NCI-H82 (cell line): ENCODE measurements at regions not wholly inside any gene's neighbourhood (a gene's known extent, or its start where the extent isn't known, plus 50 kb on each side); places are given as distances from the start of the nearest gene placed in this dataset.
"Not testable (repeated sequence)": the region's sequence is repeated elsewhere in the genome, so short reads cannot be mapped to it uniquely, and the experiment has no call there.

Experiments
- DNase-seq: peaks from one replicate; lab custom pipeline; 2025; lab: John Stamatoyannopoulos, UW

DNA sequence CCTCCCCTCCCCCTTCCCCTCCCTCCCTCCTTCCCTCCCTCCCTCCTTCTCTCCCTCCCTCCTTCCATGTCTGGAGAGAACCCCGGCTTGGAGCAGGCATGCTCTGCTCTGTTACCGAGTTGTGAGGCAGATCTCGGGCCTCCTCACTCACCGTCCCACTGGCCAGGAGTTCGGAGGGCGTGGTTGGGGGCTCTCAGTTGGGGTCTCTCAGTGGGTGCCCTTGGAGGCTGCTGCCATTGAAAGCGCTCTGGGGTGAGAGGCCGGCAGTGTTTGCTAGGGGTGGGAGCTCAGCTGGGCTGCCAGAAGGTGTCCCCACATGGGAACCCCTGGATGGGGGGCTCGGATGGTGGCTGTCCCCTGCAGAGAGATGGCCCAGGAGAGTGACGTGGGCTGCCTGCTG, 101.1 kb upstream of the LRPAP1 start:
- DNase-seq: not testable (repeated sequence)

DNA sequence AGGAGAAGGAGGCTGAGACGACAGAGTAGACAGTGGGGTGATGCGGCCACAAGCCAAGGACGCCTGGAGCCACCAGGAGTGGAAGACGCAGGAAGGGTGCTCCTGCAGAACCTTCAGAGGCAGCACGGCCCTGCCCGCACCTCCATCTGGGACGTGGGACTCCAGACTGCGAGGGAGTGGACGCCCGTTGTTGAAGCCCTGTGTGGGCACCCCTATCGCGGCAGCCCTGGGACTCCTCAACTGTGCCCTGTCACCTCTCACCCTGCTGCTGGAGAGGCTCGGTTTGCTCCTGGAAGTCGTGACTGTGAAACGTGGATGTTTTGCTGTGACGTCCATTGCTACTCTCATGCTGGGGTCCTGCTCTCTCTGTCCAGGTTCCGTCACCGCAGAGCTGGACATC, 100.6 kb upstream of the LRPAP1 start:
- not testable (repeated sequence) for DNase-seq

DNA sequence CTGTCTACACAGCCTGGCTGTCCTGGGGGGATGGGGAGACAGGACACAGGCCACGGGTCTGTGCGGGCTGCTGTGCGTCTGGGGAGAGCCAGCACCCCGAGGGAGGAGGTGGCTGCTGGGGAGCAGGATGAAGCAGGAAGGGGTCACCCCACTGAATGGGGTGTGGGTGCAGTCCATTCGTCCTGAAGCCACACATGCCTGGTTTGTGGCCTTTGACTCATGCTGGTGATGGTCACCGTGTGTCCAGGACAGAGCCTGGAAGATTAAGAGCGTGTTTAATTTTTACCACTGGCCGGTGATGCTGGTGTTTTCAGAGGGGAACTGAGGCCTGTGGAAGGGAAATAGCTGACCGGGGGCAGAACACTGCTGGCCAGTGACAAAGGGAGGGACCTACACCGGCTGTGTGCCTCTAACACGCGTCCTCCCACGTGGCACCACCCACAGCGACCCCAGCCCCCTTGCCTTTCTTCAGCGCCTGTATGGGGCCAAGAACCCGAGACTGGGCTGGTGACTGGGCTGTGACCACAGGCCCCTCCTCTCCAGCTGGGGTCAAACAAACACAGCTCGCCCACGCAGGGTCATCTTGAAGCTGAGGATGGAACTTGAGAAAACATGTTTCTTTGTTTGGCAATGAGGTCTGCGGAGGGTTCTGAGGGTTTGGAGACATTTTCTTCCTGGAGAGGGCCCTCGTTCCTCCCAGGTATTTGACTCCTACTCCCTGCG, 99.5 kb upstream of the LRPAP1 start:
- DNase-seq: not testable (repeated sequence)

DNA sequence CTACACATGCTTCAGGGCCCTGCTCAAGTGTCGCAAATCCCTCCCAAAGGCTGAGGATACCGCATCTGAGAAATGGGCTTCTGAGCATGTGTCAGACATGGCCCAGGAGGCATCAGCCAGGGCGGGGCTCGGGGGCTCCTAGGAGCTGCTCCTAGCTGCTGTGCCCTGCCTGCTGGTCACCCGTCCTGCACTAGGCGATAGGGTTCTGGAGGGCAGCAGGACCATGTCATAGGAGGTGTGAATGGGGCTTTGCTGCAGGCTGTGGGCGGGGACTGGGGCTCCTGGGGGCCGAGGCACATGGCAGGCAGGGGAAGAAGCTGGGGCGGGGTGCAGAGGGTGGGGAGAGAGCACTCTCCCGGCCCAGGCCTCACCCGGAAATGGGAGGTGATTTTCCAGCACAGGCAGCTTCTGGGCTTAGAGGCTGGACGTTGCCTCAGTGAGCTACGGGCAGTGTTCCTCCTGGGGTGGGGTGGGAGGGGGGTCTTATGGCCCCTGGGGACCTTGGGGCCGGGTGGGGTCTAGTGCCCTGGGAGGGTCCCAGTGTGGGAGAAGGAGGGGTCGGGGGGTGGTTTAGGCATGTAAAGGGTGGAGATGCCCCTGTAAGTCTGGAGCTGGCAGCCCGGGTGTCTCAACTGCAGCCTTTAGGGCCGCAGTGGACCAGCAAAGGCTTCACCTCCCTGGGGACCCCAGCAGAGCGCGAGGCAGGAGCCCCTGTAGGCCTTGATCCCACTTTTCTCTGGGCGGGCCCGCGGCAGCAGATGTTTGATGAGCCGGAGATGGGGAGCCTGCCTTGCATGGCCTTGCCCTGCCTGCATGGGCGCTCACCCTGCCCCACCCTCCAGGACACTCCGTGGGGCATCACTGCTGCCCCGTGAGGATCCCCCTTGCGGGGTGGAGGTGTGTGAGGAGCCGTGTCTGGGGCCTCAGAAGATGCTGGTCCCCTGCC, 98.6 kb upstream of the LRPAP1 start:
- no peak for DNase-seq

DNA sequence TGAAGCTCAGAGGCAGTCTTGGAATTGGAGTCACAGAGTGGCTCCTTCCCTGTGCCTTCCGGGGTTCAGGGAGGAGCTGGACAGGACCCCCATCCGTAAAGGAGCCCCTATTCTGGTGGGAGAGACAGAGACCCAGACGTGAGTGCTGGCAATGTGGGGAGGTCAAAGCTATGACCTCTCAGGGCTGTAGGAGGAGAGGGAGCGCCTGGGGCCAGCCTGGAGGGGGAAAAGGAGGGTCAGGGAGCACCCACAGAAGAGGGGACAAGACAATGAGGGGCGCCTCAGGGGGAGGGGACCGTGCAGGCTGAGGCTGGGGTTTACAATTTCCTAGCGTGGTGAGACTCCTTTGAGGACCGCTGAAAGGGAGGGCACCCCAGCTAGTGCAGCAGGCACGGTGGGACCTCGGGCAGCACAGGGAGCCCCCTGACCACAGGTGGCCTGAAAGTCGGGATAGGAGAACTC, 97.9 kb upstream of the LRPAP1 start:
- no peak for DNase-seq

DNA sequence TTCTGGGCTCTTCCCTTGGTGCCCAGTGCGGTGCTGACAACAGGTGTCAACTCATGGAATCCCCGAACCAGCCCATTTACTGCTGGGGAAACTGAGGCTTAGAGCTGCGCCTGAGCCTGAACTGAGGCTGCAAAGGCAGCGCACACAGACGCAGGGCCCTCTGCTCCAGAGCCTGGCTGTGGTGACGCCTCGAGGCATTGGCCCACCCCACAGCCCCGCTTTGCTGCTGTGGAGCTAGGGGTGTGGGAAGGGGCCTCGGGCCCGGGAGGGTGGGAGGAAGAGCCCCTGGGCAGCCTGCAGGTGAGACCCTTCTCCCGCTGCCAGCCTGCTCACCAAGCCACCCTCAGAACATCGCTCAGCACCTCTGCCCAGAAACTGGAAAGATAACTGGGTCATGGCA, 97.4 kb upstream of the LRPAP1 start:
- DNase-seq: no peak

DNA sequence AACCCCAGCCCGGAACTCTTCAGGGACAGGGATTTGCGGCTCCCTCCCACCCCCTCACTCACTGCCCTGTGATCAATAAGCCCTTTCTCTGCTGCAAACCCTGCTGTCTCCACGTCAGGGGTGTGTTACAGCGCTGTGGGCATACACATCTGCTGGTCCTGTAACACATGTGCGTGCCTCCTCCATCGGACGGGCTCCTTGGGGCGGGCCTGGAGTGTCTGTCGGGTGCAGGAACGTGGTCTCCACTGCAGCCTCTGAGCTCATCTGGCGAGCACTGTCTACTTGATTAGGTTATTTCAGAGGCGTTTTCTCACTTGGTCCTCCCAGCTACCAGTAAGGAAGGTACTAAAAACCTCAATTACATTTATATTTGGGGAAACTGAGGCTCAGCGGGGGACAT, 97.0 kb upstream of the LRPAP1 start:
- not testable (repeated sequence) for DNase-seq

DNA sequence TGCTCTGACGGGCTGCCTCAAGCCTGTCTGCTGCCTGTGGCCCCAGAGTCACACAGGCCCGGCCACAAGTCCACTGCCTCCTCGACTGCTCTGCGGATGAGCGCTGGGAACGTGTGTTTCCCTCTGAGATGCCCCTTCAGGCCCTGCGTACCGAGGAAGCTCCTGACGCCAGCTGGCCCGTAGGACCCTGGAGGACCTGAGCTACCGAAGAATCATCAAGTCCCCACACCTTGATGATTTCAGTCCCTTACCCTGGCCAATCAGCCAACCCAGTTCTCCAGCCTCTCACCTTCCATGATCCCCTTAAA, 96.6 kb upstream of the LRPAP1 start:
- DNase-seq: no peak

DNA sequence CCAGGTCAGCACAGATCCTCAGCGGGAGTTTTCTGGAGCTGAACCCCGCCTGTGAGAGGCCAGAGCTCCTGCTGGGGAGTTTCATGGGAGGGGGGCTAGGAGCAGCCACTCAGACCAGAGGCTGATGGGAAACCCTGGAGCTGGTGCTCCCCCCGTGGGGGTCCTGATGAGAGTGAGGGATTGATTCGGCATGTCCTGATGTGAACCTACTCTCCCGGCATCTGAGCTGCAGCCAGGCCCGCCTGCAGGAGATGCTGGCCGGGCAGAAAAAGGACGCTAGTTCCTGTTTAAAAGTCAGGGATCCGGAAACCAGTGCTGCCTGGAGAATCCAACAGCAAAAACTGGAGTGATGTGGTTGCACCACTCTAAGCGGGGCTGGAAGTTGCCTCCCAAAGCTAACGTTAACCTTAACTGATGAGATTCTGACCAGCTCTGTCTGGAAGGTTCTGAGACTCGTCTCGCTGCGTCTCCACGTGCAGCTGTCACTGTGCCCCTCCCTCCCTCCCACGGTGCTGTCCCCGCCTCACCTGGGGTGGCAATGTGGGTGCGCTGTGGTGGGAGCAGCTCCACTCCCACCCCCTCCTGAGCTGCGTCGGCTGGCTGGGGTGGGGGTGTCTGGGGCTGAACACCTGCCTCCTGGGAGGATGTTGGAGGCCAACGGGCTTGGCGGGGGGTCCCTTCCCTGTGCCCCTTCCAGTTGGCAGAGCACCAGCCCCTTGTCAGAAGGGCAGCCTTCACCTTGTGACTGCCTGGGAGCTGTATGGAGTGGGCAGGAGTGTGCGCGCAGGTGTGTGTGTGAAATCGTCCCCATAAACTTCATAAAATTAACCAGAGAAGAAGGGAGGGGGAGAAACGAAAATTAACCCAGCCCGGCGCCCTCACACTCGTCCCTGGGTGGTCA, 96.0 kb upstream of the LRPAP1 start:
- not testable (repeated sequence) for DNase-seq

DNA sequence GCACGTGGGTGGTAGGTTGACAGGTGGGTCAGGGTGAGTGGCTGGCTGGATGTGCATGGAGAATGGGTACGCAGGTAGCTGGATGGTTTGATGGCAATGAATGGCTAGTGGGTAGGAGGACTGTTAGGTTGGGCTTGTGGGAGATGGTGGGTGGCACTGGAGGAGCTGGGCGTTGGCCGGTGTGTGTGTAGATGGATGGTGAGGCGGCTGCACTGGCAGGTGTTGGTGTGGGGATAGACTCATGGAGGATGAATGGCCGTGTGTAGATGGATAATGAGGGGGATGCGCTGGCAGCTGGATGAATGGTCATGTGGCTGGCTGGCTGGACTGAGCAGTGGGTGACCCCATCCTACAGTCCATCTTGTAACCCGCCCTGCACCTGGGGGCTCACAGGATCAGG, 95.2 kb upstream of the LRPAP1 start:
- DNase-seq: not testable (repeated sequence)

DNA sequence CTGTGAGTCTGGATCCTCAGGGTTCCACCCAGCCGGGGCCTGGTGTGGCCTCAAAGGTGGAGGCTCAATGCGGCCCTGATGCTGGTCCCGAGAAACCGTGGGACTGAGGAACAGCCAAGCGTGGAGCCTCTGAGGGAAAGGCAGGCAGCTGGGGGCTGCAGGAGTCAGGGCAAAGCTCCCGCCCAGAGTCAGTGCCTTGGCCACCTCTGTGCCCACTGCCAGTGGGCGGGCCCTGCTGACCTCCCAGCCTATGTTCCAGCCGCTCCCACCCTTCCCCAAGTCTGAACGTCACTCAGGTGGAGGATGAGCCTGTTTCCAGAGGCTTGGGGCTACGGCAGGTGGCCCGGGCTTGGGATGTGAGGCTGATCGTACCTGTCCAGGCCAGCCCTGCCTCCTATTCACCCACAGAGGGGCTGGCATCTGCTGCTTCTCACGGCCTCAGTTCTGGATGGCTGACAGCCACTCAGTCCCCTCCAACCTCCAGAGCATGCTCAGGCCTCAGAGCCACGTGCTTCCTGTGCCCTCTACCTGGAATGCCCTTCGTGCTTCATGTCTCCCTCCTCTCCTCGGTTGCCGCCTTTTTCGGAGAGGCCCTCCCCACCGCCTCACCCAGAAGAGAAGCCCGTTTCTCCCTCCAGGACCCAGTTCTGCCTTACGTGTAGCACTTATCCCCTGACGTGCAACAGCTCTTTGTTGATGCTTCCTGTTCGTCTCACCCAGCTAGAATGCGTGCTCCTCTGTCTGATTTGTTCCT, 94.1 kb upstream of the LRPAP1 start:
- DNase-seq: not testable (repeated sequence)

DNA sequence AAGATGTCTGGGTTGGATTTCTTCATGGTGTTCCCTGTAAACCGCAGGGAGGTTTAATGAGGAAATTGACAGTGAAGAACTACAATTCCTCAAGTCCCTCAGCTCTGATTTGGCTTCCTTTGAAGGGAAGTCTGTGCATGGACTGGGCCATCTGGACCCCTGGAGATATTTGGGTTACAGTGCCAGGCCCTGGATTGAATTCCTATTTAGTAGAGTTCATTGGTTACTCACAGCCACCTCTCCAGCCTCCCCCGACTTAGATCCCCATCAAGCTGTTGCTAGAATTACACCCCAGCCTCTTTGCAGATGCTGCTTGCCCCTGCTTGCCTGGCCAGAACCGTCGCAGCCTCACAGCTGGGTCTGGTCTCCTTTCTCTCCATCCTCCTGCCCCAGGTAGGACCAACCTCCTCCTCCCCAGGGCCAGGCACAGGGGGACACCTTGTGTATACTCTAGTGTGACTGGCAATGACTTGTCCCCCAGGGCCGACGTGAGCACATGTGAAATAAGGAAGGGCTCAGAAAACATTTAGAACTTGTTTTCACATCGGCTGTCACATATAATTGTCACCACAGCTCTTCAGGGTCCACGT, 93.2 kb upstream of the LRPAP1 start:
- DNase-seq: not testable (repeated sequence)

DNA sequence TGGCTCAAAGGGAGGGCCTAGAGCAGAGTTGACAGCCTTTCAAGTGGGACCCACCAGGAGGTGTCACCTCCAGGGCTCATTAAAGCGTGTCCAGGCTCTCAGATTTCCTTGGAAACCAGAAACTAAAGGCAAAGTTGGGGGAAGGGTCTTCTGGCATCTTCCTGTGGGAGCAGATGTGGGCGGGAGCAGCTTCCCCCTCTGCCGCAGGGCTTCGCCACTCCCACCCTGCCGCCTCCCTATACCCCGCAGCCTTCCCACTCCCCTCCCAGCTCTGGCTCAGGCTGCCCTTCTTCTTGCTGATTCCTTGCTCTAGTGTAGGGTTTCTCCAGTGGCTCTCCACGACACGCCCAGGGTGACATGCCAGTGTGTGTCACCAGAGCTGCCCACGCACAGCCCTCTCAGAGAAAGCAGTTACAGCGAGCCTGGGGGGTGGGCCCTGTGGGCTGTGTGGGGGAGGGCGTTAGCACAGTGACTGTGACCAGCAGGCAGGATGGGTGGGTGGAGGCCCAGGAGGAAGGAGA, 91.6 kb upstream of the LRPAP1 start:
- DNase-seq: not testable (repeated sequence)

DNA sequence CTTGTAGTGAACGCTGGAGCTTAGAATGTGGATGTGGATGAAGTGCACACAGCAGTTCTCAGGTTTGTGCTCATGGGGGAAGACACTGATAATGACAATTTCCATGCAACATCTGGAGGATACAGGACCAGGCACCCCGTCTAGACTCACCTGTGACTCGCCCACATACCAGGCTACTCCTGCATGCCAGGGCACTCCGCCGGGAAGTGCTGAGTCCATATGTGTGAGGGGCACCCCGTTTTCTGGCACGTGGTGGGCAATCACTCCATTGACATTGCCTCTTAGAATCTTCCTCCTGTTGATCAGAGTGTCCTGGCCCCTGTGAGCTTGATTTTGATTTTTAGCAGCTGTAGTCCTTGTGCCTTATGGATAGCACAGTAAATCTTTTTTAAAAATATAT, 90.9 kb upstream of the LRPAP1 start:
- DNase-seq: no peak

DNA sequence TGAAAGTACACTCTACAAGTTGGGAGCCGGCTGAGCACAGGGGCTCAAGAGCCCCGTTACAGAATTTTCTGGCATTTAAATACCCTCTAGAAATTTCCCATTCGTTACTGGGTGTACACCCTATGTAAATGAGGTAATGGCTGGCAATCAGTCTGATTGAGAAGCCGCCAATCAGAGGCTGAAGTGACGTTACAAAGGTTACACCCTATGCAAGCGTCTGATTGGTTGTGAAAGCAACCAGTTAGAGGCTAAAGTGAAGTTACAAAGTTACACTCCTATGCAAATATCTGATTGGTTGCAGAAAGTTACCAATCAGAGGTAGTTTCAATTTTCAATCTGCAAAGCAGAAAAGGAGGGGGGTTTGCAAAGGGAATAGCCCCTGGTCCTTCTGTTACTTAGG, 88.1 kb upstream of the LRPAP1 start:
- not testable (repeated sequence) for DNase-seq

DNA sequence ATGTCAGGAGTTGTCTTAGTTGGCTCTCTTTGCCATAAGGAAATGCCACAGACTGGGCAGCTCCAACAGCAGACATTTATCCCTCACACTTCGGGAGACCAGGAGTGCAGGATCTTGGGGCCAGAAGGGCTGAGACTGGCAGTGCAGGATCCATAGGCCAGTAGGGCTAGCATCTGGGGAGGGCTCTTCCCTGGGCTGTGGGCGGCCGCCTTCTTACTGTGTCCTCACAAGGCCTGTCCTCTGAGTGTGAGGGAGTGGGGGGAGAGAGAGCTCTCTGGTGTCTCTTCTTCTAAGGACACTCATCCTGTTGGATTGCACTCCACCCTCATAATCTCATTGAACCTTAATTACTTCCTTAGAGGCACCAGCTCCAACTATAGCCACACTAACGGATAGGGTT, 87.5 kb upstream of the LRPAP1 start:
- not testable (repeated sequence) for DNase-seq

DNA sequence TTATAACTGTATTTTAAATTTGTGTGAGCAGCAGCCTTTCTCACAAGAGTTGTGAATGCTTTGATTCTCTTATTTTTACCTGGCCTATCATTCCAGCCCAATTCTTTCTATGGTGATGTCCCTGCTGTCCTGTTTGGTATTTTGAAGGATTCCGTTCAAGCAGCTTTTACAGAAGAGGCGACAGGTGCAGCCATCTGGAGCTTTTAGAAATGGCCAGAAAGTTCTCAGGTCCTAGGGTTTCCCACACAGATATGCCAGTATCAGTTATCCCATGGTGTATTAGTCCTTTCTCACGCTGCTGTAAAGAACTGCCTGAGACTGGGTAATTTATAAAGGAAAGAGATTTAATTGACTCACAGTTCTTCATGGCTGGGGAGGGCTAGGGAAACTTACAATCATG, 86.1 kb upstream of the LRPAP1 start:
- DNase-seq: not testable (repeated sequence)

DNA sequence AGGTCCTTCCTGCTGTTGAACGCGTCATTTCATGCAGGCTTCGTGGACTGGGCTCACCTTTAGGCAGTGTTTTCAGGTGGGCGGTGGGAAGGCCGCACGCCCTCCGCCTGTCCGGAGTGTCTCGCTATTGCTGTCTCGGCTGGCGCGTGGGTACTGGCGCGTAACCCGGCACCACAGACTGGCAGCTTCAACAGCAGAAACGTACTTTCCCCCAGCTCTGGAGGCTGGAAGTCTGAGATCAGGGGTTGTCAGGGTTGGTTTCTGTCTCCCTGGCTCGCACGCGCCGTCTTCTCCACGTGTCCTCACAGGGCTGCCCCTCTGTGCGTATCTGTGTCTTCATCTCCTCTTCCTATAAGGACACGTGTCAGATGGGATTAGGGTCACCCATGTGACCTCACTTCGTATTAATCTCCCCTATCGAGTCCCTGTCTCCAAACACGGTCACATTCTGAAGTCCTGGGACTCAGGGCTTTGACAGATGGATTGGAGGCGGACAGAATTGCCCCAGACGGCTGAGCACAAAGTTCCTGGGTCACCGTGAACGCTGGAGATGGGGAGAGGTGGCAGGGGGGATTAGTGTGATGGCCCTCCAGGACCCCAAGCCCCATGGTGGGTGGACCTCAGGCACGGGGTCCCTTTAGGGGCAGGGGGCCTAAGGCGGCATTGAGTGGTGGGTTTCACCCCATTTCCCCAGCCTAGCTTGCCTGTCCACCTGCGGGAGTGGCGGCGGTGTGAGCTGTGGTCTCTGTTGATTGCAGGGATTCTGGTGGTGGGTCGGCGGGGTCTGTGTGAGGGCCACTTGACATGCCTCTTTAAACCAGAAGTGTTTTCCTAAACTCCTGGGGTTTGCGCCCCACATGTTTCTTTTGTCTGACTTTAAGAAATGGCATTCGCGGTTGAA, 83.4 kb upstream of the LRPAP1 start:
- no peak for DNase-seq

DNA sequence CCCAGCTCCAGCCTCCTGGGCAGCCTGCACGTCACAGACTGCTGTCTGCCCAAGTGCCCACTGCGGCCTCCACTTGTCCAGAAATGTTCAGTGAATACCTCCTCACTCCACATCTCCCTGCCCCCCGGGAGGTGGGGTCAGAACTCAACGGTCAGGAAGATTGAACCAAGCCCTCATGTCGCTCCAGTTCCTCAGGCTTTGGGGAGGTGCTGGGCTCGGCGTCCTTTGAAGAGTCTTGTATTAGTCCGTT, 82.4 kb upstream of the LRPAP1 start:
- DNase-seq: no peak
